Keratinocyte (primary cell): ENCODE measurements at regions not wholly inside any gene's neighbourhood (a gene's known extent, or its start where the extent isn't known, plus 50 kb on each side); places are given as distances from the start of the nearest gene placed in this dataset.

ENCODE experiments used
- DNase-seq: peaks from one replicate; pipeline ENCODE4 v3.0.0-alpha.2; 2011; ENCODE audit warnings: low read depth, missing footprints, low spot score
- FAIRE-seq: peaks from 2 replicates; lab custom pipeline; 2011; peaks lifted over from hg19 to GRCh38; lab: Jason Lieb, UNC
- H2AFZ ChIP-seq: 2 replicates; pipeline ENCODE4 v1.6.0; 2012; ENCODE audit warnings: low read length, control low read depth, inconsistent platforms; ENCODE audit not compliant: control insufficient read depth
- H3K27ac ChIP-seq: 2 replicates; pipeline ENCODE4 v1.5.1; 2011; ENCODE audit warnings: low read length; ENCODE audit not compliant: control insufficient read depth, insufficient read depth
- H3K27me3 ChIP-seq: 3 replicates; pipeline ENCODE4 v1.6.0; 2011; ENCODE audit warnings: low read length; ENCODE audit not compliant: control insufficient read depth, insufficient read depth; ENCODE audit errors: extremely low read depth
- H3K36me3 ChIP-seq, 2 experiments: 2 replicates in 1 of 2; 3 replicates in 1 of 2; pipeline ENCODE4 v1.5.1; 2011; ENCODE audit warnings: low read length in 2 of 2, mild to moderate bottlenecking in 1 of 2; ENCODE audit not compliant: control insufficient read depth in 2 of 2, insufficient read depth in 2 of 2; ENCODE audit errors: extremely low read depth in 1 of 2
- H3K4me1 ChIP-seq: 3 replicates; pipeline ENCODE4 v1.5.1; 2011; ENCODE audit warnings: low read length; ENCODE audit not compliant: control insufficient read depth, insufficient read depth; ENCODE audit errors: extremely low read depth
- H3K4me2 ChIP-seq: 3 replicates; pipeline ENCODE4 v1.6.0; 2011; ENCODE audit warnings: low read depth, low read length; ENCODE audit not compliant: control insufficient read depth, insufficient read depth; ENCODE audit errors: extremely low read depth
- H3K4me3 ChIP-seq, 3 experiments: fragments of 200-600 bp in 1 of 3; sonication (generic) in 1 of 3; 2 replicates in 2 of 3; 3 replicates in 1 of 3; pipeline ENCODE4 v1.5.1; 2011 to 2016; ENCODE audit warnings: low read length in 3 of 3, mild to moderate bottlenecking in 3 of 3, control low read depth in 2 of 3, inconsistent platforms in 1 of 3, low read depth in 1 of 3, mixed read lengths in 1 of 3, mixed run types in 1 of 3, moderate library complexity in 1 of 3; ENCODE audit not compliant: control insufficient read depth in 2 of 3, insufficient read depth in 2 of 3; ENCODE audit errors: extremely low read depth in 1 of 3
- H3K79me2 ChIP-seq: 2 replicates; pipeline ENCODE4 v1.6.0; 2012; ENCODE audit warnings: low read length; ENCODE audit not compliant: control insufficient read depth, insufficient read depth
- H3K9ac ChIP-seq: 3 replicates; pipeline ENCODE4 v1.6.0; 2011; ENCODE audit warnings: low read length; ENCODE audit not compliant: control insufficient read depth, insufficient read depth; ENCODE audit errors: extremely low read depth
- H3K9me1 ChIP-seq: 3 replicates; pipeline ENCODE4 v1.6.0; 2011; ENCODE audit warnings: low read length; ENCODE audit not compliant: control insufficient read depth, insufficient read depth; ENCODE audit errors: extremely low read depth
- H3K9me3 ChIP-seq: 2 replicates; pipeline ENCODE4 v1.5.1; 2012; ENCODE audit warnings: low read depth, low read length; ENCODE audit not compliant: control insufficient read depth
- H4K20me1 ChIP-seq: 3 replicates; pipeline ENCODE4 v1.6.0; 2011; ENCODE audit warnings: low read length; ENCODE audit not compliant: control insufficient read depth, insufficient read depth; ENCODE audit errors: extremely low read depth
- EZH2 ChIP-seq: IDR thresholded peaks from one replicate; pipeline ENCODE4 v1.6.1; 2012; ENCODE audit warnings: inconsistent platforms, mild to moderate bottlenecking, low read length, moderate library complexity
- dilution Hi-C: fragments of 300-500 bp; cut with MboI; formaldehyde crosslinking; loops from one replicate; pipeline ENCODE4 v1.7.0; 2020; ENCODE audit warnings: low sequenced_read_pairs; ENCODE audit not compliant: extremely low pct_ligation_motif_present
- TF ChIP-seq, protein P1 (sequence below), 3 experiments: IDR thresholded peaks in 1 of 3; conservative IDR thresholded peaks in 1 of 3; optimal IDR thresholded peaks in 1 of 3; 2 replicates in 2 of 3; 3 replicates in 1 of 3; pipeline versions ENCODE3 to v1.5.1; 2011; ENCODE audit warnings: low read length in 3 of 3, mild to moderate bottlenecking in 3 of 3, moderate library complexity in 2 of 3, control low read depth in 1 of 3, inconsistent platforms in 1 of 3; ENCODE audit not compliant: insufficient read depth in 2 of 3; ENCODE audit errors: extremely low read depth in 1 of 3

DNA sequence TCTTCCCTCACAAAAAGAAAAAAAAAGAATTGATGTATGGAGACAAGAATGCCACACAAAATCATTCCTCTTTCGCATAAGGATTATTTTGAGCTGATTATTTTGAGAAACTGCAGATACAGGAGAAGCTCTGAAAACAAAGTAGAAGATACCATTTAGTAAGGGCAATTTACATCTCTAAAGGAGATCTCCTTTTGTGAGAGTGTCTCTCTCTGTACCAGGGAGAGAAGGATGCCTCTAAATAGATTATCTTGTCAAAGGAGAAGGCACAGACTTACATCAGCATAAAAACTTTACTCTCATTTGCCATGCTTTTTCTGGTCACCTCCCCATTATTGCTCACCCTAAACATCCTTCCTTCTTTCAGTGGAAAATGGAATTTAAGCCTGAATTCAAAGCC is 747.9 kb upstream of the COBL start:
- no peaks in the 10 kb centered on the region for H4K20me1 ChIP-seq
- H3K9me3 ChIP-seq = no peaks in the 10 kb centered on the region
- no peaks in the 10 kb centered on the region for H3K36me3 ChIP-seq
- H3K4me2 ChIP-seq = no peak overlapping the region
- no peak for DNase-seq
- no peaks in the 10 kb centered on the region for H3K9me1 ChIP-seq
- H3K4me3 ChIP-seq = no peak overlapping the region
- no peaks in the 10 kb centered on the region for H3K79me2 ChIP-seq
- H2AFZ ChIP-seq = no peak overlapping the region
- H3K4me1 ChIP-seq = no peaks in the 10 kb centered on the region
- no peak for FAIRE-seq
- dilution Hi-C loops = no loop called here
- H3K27me3 ChIP-seq = no peaks in the 10 kb centered on the region
- no peak overlapping the region for H3K27ac ChIP-seq
- H3K9ac ChIP-seq = no peak overlapping the region
- TF ChIP-seq EZH2 = no peak
- TF ChIP-seq, protein P1, sequence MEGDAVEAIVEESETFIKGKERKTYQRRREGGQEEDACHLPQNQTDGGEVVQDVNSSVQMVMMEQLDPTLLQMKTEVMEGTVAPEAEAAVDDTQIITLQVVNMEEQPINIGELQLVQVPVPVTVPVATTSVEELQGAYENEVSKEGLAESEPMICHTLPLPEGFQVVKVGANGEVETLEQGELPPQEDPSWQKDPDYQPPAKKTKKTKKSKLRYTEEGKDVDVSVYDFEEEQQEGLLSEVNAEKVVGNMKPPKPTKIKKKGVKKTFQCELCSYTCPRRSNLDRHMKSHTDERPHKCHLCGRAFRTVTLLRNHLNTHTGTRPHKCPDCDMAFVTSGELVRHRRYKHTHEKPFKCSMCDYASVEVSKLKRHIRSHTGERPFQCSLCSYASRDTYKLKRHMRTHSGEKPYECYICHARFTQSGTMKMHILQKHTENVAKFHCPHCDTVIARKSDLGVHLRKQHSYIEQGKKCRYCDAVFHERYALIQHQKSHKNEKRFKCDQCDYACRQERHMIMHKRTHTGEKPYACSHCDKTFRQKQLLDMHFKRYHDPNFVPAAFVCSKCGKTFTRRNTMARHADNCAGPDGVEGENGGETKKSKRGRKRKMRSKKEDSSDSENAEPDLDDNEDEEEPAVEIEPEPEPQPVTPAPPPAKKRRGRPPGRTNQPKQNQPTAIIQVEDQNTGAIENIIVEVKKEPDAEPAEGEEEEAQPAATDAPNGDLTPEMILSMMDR (optimal IDR thresholded peaks at IDR 0.05 in 1 of 3, IDR thresholded peaks at IDR 0.05 in 1 of 3, conservative IDR thresholded peaks at IDR 0.05 in 1 of 3; ENCODE audit: extremely low read depth in 1 of 3, insufficient read depth in 2 of 3, low read length in 3 of 3) = no peak

DNA sequence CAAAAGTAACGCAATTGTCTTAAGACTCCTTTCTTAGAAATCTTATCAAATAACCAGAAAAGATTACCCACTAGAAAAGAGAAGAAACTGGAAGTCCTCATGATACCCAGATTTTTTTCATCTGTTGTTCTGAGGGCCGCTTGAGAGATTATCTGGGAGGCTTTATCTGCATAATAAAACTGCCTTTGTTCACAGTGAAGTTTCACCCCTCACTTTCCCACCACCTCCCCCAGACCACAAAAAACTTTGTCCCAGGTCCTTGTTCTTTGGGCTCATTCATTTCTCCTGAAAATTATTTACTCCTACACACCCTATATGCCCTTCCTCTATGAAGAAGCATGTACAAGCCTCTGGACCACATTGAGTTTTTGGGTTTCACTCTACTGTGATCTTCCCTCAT is 745.1 kb upstream of the COBL start:
- no peaks in the 10 kb centered on the region for H3K4me1 ChIP-seq
- no peaks in the 10 kb centered on the region for H3K36me3 ChIP-seq
- no peaks in the 10 kb centered on the region for H3K9me1 ChIP-seq
- H3K27me3 ChIP-seq = no peaks in the 10 kb centered on the region
- no peaks in the 10 kb centered on the region for H3K9me3 ChIP-seq
- no peak overlapping the region for H3K4me3 ChIP-seq
- H3K4me2 ChIP-seq = no peak overlapping the region
- no peak overlapping the region for H3K9ac ChIP-seq
- H4K20me1 ChIP-seq = no peaks in the 10 kb centered on the region
- no peak for FAIRE-seq
- dilution Hi-C loops = no loop called here
- no peak for TF ChIP-seq EZH2
- TF ChIP-seq, protein P1 (optimal IDR thresholded peaks at IDR 0.05 in 1 of 3, IDR thresholded peaks at IDR 0.05 in 1 of 3, conservative IDR thresholded peaks at IDR 0.05 in 1 of 3; ENCODE audit: extremely low read depth in 1 of 3, insufficient read depth in 2 of 3, low read length in 3 of 3) = no peak
- DNase-seq = no peak
- H2AFZ ChIP-seq = no peak overlapping the region
- H3K79me2 ChIP-seq = no peaks in the 10 kb centered on the region
- H3K27ac ChIP-seq = no peak overlapping the region
